ENCODE measurements at regions not wholly inside any gene's neighbourhood (a gene's known extent, or its start where the extent isn't known, plus 50 kb on each side); places are given as distances from the start of the nearest gene placed in this dataset.
"Not testable (repeated sequence)": the region's sequence is repeated elsewhere in the genome, so short reads cannot be mapped to it uniquely, and the experiment has no call there.

GRCh38 chr12:47367912-47368537, 288.3 kb upstream of the AMIGO2 start:
- DNase-seq: no peak

GRCh38 chr12:47366579-47366978, 286.8 kb upstream of the AMIGO2 start:
- DNase-seq: no peak

GRCh38 chr12:47366157-47366556, 286.4 kb upstream of the AMIGO2 start:
- no peak for DNase-seq

- not testable (repeated sequence) for DNase-seq
Measured at GRCh38 chr12:47365443-47366076, 285.8 kb upstream of the AMIGO2 start.

GRCh38 chr12:47364261-47364660, 284.5 kb upstream of the AMIGO2 start:
- no peak for DNase-seq

GRCh38 chr12:47362126-47362705, 282.5 kb upstream of the AMIGO2 start:
- DNase-seq: no peak

GRCh38 chr12:47361389-47362021, 281.7 kb upstream of the AMIGO2 start:
- DNase-seq: no peak

GRCh38 chr12:47360771-47361388, 281.1 kb upstream of the AMIGO2 start:
- peak; percentile 55 for DNase-seq

GRCh38 chr12:47360093-47360480, 280.3 kb upstream of the AMIGO2 start:
- no peak for DNase-seq

- DNase-seq: no peak
Measured at GRCh38 chr12:47359310-47360092, 279.7 kb upstream of the AMIGO2 start.

GRCh38 chr12:47357006-47357405, 277.2 kb upstream of the AMIGO2 start:
- not testable (repeated sequence) for DNase-seq

- no peak for DNase-seq
Measured at GRCh38 chr12:47356129-47356700, 276.5 kb upstream of the AMIGO2 start.

GRCh38 chr12:47353508-47353907, 273.7 kb upstream of the AMIGO2 start:
- no peak for DNase-seq

GRCh38 chr12:47352067-47352466, 272.3 kb upstream of the AMIGO2 start:
- no peak for DNase-seq

- no peak for DNase-seq
Measured at GRCh38 chr12:47351526-47351925, 271.8 kb upstream of the AMIGO2 start.

GRCh38 chr12:47350062-47350408, 270.3 kb upstream of the AMIGO2 start:
- DNase-seq: no peak

GRCh38 chr12:47349137-47350061, 269.6 kb upstream of the AMIGO2 start:
- no peak for DNase-seq

GRCh38 chr12:47348206-47348605, 268.4 kb upstream of the AMIGO2 start:
- DNase-seq: no peak

- no peak for DNase-seq
Measured at GRCh38 chr12:47346251-47347019, 266.7 kb upstream of the AMIGO2 start.

Measured in NCI-H1694 treated with DMSO at 0.1 percent for 48 hours (cell line).